ENCODE measurements at regions not wholly inside any gene's neighbourhood (a gene's known extent, or its start where the extent isn't known, plus 50 kb on each side); places are given as distances from the start of the nearest gene placed in this dataset.

- no peaks in the 10 kb centered on the region for H4K20me1 ChIP-seq
- TF ChIP-seq Cebpa-rat (IDR thresholded peaks at IDR 0.05) = no peak
- no peak overlapping the region for H3K4me2 ChIP-seq
- H3K9ac ChIP-seq = no peak overlapping the region
- no peak overlapping the region for H3K27ac ChIP-seq
- peaks cover 6% of the 10 kb centered on the region; the same call in 1 of the 2 replicates for H3K9me3 ChIP-seq
- H3K27me3 ChIP-seq = no peaks in the 10 kb centered on the region
- H3K36me3 ChIP-seq = no peaks in the 10 kb centered on the region
- no peaks in the 10 kb centered on the region for H3K4me1 ChIP-seq
- H3K4me3 ChIP-seq = no peak overlapping the region
These were observed 191.5 kb downstream of the SETD4 start for GRCh38 chr21:35868869-35869223.

GRCh38 chr21:35868005-35868868 lies 192.1 kb downstream of the SETD4 start:
- no peak for TF ChIP-seq Cebpa-rat (IDR thresholded peaks at IDR 0.05)
- H4K20me1 ChIP-seq = no peaks in the 10 kb centered on the region

GRCh38 chr21:35864039-35864438 lies 196.3 kb downstream of the SETD4 start:
- peaks cover 6% of the 10 kb centered on the region; the same call in 1 of the 2 replicates for H3K9me3 ChIP-seq
- H3K4me2 ChIP-seq = no peak overlapping the region
- no peaks in the 10 kb centered on the region for H3K36me3 ChIP-seq
- no peak overlapping the region for H3K27ac ChIP-seq
- H3K4me3 ChIP-seq = no peak overlapping the region
- H3K27me3 ChIP-seq = no peaks in the 10 kb centered on the region
- no peak overlapping the region for H3K9ac ChIP-seq
- no peaks in the 10 kb centered on the region for H3K4me1 ChIP-seq
- no peaks in the 10 kb centered on the region for H4K20me1 ChIP-seq
- no peak for TF ChIP-seq Cebpa-rat (IDR thresholded peaks at IDR 0.05)

More at GRCh38 chr21:35868005-35868868, 192.1 kb downstream of the SETD4 start:
- no peak overlapping the region for H3K9ac ChIP-seq
- no peaks in the 10 kb centered on the region for H3K27me3 ChIP-seq
- H3K9me3 ChIP-seq = peaks cover 6% of the 10 kb centered on the region; the same call in 1 of the 2 replicates
- H3K4me3 ChIP-seq = no peak overlapping the region
- H3K4me1 ChIP-seq = no peaks in the 10 kb centered on the region
- no peak overlapping the region for H3K4me2 ChIP-seq
- H3K36me3 ChIP-seq = no peaks in the 10 kb centered on the region
- no peak overlapping the region for H3K27ac ChIP-seq

GRCh38 chr21:35862969-35863368 lies 197.4 kb downstream of the SETD4 start:
- H3K4me1 ChIP-seq = no peaks in the 10 kb centered on the region
- H3K36me3 ChIP-seq = no peaks in the 10 kb centered on the region
- H3K4me2 ChIP-seq = no peak overlapping the region
- H3K9ac ChIP-seq = no peak overlapping the region
- no peaks in the 10 kb centered on the region for H3K27me3 ChIP-seq
- no peak overlapping the region for H3K27ac ChIP-seq
- no peaks in the 10 kb centered on the region for H4K20me1 ChIP-seq
- no peak overlapping the region for H3K4me3 ChIP-seq
- no peaks in the 10 kb centered on the region for H3K9me3 ChIP-seq
- no peak for TF ChIP-seq Cebpa-rat (IDR thresholded peaks at IDR 0.05)

- Histone ChIP-seq H4K20me1 (no peaks in the 10 kb centered on the region), H3K4me1 (no peaks in the 10 kb centered on the region), H3K9ac (no peak overlapping the region), H3K4me3 (no peak overlapping the region), H3K4me2 (no peak overlapping the region), H3K27ac (no peak overlapping the region), H3K27me3 (no peaks in the 10 kb centered on the region), H3K36me3 (no peaks in the 10 kb centered on the region), H3K9me3 (no peaks in the 10 kb centered on the region)
- no peak for TF ChIP-seq Cebpa-rat (IDR thresholded peaks at IDR 0.05)
These were observed 198.7 kb downstream of the SETD4 start for GRCh38 chr21:35861661-35862060.

GRCh38 chr21:35860189-35860869 lies 200.0 kb downstream of the SETD4 start:
- H3K4me3 ChIP-seq = no peak overlapping the region
- H3K9me3 ChIP-seq = no peaks in the 10 kb centered on the region
- no peaks in the 10 kb centered on the region for H3K36me3 ChIP-seq
- H3K4me2 ChIP-seq = no peak overlapping the region
- no peaks in the 10 kb centered on the region for H3K4me1 ChIP-seq
- H3K9ac ChIP-seq = no peak overlapping the region
- H3K27me3 ChIP-seq = no peaks in the 10 kb centered on the region
- no peak overlapping the region for H3K27ac ChIP-seq
- no peak for TF ChIP-seq Cebpa-rat (IDR thresholded peaks at IDR 0.05)
- no peaks in the 10 kb centered on the region for H4K20me1 ChIP-seq

GRCh38 chr21:35859677-35860076 lies 200.6 kb downstream of the SETD4 start:
- Histone ChIP-seq H4K20me1 (no peaks in the 10 kb centered on the region), H3K4me1 (no peaks in the 10 kb centered on the region), H3K9me3 (no peaks in the 10 kb centered on the region), H3K36me3 (no peaks in the 10 kb centered on the region), H3K9ac (no peak overlapping the region), H3K4me3 (no peak overlapping the region), H3K4me2 (no peak overlapping the region), H3K27me3 (no peaks in the 10 kb centered on the region), H3K27ac (no peak overlapping the region)
- TF ChIP-seq Cebpa-rat (IDR thresholded peaks at IDR 0.05) = no peak

- Histone ChIP-seq H3K27me3 (no peaks in the 10 kb centered on the region), H3K4me1 (peaks cover 10% of the 10 kb centered on the region), H3K27ac (no peak overlapping the region), H3K36me3 (no peaks in the 10 kb centered on the region), H3K9me3 (no peaks in the 10 kb centered on the region), H4K20me1 (no peaks in the 10 kb centered on the region), H3K4me2 (no peak overlapping the region), H3K9ac (no peak overlapping the region), H3K4me3 (no peak overlapping the region)
- TF ChIP-seq Cebpa-rat (IDR thresholded peaks at IDR 0.05) = no peak
These were observed 203.2 kb downstream of the SETD4 start for GRCh38 chr21:35857095-35857494.

GRCh38 chr21:35855484-35855883 lies 204.8 kb downstream of the SETD4 start:
- no peak overlapping the region for H3K4me3 ChIP-seq
- H3K36me3 ChIP-seq = no peaks in the 10 kb centered on the region
- no peak overlapping the region for H3K4me2 ChIP-seq
- no peak overlapping the region for H3K9ac ChIP-seq
- H4K20me1 ChIP-seq = no peaks in the 10 kb centered on the region
- no peak overlapping the region for H3K27ac ChIP-seq
- no peaks in the 10 kb centered on the region for H3K27me3 ChIP-seq
- no peak for TF ChIP-seq Cebpa-rat (IDR thresholded peaks at IDR 0.05)
- H3K9me3 ChIP-seq = no peaks in the 10 kb centered on the region
- H3K4me1 ChIP-seq = peaks cover 10% of the 10 kb centered on the region

GRCh38 chr21:35854281-35854680 lies 206.0 kb downstream of the SETD4 start:
- H3K4me3 ChIP-seq = no peak overlapping the region
- H3K9ac ChIP-seq = no peak overlapping the region
- H3K27ac ChIP-seq = no peak overlapping the region
- no peaks in the 10 kb centered on the region for H3K27me3 ChIP-seq
- H4K20me1 ChIP-seq = no peaks in the 10 kb centered on the region
- no peak overlapping the region for H3K4me2 ChIP-seq
- no peaks in the 10 kb centered on the region for H3K36me3 ChIP-seq
- H3K4me1 ChIP-seq = peaks cover 10% of the 10 kb centered on the region
- H3K9me3 ChIP-seq = no peaks in the 10 kb centered on the region
- TF ChIP-seq Cebpa-rat (IDR thresholded peaks at IDR 0.05) = no peak
